ENCODE measurements at regions not wholly inside any gene's neighbourhood (a gene's known extent, or its start where the extent isn't known, plus 50 kb on each side); places are given as distances from the start of the nearest gene placed in this dataset.
A peak's percentile ranks its signal among the peaks of the same experiment; 100 is the strongest.
"Not testable (repeated sequence)": the region's sequence is repeated elsewhere in the genome, so short reads cannot be mapped to it uniquely, and the experiment has no call there.

DNA sequence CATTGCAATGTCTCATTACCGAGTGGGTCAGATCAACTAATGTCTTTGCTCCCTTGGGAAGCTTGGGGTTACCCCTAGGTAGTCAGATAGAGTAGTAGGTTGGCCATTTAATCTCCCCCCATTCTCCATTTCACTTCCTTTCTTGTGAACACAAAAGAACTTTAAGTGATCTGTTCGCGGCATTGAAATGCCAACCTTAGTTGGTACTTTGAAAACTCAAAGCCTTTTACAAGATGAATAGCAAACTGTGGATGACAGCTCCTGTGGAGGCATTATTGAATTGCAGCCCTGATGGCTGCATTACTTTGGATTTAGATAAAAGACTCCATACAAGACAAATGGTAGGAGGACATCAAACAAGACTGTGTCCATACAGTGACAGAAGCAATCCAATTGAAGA, 469.1 kb downstream of the GBA3 start:
- no peak for DNase-seq

DNA sequence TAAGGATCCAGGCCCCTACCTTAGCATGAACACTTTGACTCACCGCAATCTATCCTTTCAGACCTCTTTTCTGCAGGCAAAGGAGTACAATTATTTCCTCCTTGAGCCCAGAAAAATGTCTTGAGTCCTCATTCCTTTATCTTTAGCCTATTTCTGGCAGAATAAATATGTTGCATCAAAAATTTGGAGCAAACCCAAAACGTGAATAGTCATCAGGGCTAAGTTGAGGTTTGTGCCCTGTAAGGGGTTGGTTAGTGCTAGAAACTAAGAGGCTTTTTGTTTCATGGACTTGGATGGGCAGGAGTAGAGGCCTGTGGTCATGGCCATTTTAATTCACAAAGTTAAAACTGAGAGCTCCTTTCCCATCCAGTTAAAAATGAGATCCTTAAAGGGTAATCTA, 460.3 kb downstream of the GBA3 start:
- no peak for DNase-seq

DNA sequence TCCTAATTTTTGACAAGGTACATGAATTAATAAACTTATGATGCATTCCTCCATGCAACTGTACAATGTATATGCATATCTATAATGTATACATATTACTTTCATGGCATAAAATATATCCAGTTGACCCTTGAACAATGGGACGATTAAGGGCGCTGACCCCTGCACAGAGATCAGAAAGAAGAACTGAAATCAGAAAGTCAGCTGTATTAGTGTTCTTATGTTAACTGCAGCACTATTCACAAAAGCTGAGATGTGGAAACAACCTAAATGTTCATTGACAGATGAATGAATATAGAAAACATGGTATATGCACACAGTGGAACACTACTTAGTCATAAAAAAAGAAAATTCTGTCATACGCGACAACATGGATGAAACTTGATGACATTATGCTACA, 457.1 kb downstream of the GBA3 start:
- DNase-seq = no peak

DNA sequence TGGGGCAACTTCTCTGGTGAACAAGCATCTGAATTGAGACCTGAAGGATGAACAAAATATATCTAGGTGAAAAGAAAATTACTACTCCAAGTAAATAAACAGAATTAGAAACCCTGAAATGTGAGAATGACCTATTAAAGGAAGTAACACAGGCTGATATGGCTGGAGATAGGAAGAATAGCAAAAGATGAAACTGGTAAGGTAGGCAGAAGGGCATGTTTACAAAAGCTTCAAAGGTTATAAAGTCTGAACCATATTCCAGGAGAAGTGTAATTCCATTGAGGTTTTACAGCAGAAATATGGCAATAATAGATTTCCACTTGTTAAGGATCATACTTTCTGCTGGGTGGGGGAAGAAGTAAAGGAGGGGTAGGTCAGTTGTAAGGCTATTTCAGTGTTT, 452.0 kb downstream of the GBA3 start:
- DNase-seq = no peak

DNA sequence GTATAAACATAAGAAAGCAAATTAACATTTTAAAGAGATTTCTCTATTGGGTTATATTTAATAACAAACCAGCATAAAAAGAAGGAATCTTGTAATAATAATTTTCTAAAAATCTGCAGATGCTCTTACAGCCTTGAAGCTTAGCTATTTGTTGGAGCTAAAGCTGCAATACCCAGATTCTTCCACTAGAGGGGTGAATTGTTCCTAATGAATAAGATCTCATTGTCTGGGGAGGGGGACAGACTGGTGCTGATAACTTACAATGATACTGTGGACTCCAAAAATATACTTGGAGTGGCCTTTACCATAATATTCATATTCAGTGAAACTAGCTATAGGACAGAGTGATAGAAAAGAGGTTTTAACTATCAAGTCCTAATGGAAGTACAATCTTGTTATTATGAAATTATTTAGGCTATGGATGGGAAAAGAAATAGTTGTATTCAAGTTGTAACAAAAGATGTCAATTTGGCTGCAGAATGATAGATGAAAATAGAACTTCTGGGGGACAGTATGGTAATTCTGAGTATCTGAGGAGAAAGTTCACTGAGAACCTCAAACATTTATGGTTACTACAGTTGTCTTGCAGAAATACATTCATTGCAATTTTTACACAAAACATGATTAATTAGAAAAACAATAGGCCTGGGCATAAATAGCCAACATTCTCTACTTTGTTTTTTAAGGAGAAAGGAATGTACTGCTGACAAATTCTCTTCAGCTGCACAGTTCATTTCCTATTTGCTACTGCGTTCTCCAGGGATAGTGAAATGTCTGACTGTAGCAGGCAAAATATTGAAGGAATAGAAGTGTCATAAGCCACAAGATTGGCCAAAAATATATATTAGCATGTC, 443.3 kb downstream of the GBA3 start:
- DNase-seq = peak in 1 of 2 experiments; percentile 25

DNA sequence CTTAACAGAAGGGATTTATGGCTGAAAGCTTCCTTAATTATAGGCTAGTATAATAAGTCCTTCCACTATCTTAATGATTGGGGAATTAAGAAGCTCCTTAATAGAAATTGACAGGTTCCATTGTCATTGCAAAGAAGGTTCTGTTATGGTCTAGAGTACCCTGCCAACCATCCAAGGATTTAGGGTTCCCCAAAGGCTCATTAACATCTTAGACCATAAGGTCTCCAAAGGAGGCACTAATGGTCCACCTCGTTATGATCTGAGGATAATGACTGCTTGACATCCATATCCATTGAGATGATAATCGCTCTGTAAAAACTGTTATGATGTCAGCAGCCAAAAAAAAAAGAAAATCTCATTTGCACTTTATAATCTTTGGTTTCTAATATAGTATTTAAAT, 441.6 kb downstream of the GBA3 start:
- no peak for DNase-seq

DNA sequence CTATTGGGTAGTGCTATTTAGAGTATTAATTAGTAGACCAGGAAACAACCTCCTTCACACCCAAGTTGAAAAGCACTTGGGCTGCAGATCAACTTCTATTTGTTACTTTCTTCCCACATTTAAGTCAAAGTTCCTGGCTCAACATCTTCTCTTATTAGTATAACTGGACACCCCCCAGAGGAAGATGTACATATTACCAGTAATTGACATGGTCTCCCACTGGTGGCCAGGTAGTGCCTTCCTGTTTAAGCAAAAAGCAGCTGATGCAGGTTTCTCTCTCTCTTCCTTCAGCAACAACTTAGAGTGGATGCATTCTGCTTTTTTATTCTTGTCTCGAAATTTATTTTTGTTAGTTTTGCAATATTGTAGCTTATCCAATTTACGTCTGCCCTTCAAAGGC, 438.1 kb downstream of the GBA3 start:
- DNase-seq = no peak

DNA sequence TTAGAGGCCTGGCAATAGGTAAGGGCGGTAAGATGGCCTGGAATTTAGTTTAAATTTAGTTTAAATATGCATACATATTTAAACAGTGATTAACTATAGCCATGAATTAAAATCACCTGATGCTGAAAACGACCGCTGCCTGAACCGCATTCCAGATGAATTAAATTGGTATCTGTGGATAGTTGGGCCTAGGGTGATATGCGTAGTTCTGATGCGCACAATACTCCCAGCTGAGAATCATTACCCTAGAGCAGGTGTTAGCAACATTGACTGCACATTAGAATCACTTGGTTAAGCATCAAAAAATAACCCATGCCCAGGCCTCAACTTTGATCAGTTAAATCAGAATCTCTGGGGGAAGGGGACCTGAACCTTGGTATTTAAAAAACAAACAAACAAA, 432.4 kb downstream of the GBA3 start:
- no peak for DNase-seq

DNA sequence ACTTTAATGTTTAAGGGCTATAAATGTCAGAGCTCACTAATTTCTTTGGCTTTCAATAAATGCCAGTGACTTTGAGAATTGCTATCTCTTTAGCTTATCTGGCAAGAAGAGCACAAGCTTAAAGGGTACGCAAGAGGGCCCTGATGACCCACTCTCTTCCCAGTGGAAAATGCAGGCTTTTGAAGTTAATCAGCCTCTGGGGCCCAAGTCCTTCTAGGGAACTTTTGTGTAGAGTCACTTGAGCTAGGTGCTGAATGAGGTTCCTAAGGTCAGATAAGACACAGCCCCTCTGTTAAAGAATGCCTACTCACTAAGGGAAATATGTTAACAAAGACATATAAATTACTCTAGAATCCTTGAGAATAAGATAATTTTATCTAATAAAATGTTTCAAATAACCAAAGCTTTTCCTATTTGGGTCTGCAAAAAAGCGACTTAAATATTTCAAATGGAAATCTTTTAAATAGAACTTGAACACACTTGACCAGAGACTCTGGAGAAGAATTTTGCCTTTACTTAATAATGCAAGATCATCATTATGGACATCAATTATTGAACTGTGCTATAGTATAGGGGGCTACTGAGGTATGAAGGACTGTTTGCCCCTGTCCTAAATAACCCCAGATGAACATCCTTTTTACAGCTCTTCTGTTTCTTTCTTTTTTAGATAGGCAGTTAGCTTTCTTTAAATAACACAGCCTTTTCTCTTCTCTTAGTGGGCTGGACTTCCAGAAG, 430.1 kb downstream of the GBA3 start:
- no peak for DNase-seq

DNA sequence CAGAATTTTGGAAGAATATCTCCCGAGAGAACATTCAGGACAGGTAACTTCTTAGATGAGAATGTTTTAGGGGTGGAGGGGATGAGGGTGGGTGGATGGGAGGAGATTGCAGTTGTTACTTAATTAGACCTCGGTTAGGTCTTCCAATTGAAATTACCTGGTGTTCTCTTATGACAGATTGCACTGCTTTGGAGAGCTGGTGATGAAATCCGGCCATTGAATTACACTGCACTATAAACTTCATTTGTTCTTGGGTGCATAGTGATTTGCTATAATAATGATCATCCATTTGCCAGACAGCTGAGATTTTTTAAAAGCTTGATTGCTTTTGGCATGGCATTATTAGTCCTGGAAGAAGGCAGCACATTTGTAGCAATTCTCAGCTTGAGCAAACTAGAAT, 427.6 kb downstream of the GBA3 start:
- DNase-seq = no peak

DNA sequence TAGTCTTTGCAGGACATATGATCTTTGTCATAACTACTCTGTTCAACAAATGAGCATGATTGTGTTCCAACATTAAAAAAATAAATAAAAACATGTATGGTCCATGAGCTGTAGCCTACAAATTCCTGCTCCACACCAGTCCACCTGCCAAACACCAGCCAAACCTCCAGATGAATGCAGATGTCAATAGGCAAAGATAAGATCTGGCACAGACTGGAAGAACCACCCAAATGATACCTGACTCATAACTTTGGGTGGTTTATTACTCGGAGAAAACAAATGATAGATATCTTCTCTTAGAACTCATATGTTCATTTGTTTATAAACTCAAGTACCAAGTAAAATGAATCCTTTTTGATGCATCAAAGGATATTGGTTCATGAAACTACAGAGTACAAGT, 425.1 kb downstream of the GBA3 start:
- DNase-seq = no peak

DNA sequence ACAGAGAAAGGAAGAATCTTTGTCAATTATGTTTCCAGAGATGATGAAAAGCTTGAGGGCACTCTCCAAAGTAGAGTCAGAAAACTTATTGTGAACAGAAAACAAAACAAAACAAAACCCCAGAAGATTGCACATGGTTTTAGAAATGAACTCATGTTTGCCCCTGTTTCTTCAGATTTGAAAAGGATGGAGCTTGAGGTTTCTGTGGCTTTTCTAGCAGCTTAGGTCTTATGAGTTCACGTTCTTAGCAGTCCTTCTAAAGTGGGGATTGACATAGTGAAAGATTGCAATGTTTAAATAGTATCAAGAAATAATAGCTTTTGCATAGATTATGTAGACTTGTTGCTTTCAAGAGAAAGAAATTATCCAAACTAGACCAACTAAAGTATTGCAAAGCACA, 421.8 kb downstream of the GBA3 start:
- no peak for DNase-seq

DNA sequence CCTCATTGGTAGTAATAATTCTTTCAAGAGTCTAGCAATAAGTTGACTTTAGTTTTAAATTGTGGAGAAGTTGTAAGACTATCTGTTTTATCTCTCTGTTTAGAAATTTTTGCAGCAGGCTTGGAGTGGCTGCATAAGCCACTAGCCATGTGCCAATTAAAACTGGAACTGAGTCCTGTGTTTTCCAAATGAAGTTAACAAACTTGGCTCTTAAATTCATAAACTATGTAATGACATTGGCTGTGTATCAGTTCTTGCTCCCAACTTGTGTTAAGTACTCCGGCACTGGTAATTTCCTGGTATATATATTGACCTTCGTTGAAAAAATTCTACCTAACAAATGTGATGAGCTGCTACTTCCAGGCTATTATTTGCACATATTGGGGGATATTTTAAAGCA, 420.4 kb downstream of the GBA3 start:
- DNase-seq = no peak

DNA sequence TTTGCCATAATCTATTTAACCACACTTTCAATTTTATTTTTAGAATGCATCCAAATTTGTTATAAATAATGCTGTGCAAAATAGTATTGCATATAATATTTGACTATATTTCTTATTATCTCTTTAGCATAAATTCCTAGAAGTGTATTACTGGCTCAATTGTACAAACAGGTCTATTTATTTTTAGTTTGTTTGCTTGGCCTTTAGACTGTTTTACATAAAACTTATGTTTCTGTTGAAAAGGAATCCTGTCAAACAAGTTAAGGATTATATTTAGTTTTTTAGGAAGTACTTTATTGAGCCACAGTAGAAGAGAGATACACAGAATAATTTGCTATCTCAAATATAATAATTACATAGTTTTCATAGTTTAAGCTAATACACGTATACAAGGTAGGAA, 413.8 kb downstream of the GBA3 start:
- no peak for DNase-seq

DNA sequence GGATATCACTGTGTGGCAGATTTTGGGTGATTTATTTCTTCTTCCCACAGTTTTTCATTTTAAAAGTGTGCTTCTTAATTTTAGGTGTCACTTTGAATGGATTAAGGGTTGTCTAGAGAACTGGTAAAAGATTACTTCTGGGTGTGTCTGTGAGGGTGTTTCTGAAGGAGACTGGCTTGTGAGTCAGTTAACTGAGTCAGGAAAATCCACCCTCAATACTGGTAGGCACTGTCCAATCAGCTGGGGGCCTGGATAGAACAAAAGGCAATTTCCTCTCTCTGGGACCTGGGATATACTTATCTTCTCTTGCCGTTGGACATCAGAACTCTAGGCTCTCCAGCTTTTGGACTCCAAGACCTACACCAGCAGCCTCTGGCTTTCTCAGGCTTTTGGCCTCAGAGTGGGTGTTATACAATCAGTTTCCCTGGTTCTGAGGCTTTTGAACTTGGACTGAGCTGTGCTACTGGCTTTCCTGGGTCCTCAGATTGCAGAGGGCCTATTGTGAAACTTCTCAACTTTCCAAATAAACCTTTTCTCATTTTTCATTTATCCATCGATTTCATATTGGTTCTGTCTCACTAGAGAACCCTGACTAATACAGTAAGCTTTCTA, 413.1 kb downstream of the GBA3 start:
- DNase-seq = no peak

DNA sequence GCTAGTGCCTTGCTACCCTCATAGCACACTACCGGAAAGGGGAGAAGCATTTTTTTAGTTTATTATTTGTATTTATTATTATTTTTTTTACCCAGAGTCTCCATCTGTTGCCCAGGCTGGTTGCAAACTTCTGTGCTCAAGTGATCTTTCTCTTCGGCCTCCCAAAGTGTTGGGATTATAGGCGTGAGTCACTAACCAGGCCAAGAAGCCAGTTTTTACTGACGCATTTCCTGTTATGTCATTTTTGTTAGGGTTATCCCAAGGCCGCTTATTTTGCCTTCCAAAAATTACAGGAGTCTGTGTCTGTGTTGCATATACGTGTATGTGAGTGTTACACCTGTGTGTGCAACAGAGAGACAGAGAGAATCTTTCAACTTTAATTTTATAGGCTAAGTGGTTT, 404.5 kb downstream of the GBA3 start:
- no peak for DNase-seq

DNA sequence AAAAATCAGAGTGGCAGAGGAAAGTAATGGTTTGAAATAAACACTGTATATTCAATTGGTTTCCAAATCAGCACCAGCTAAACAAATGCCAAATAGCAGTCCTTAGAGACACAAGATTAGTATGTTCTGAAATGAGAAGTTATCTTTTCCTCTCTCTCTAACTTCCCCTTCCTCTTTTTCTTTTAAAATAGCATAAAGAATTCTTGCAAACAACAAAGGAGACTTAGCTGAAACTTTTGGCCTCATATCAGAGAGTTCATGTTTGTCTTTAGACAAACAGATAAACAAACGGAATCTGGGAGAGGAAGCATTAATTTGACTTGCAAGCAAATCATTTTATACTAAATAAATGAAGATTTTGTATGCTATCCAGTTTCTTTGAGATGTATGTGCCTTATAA, 399.0 kb downstream of the GBA3 start:
- DNase-seq = no peak

DNA sequence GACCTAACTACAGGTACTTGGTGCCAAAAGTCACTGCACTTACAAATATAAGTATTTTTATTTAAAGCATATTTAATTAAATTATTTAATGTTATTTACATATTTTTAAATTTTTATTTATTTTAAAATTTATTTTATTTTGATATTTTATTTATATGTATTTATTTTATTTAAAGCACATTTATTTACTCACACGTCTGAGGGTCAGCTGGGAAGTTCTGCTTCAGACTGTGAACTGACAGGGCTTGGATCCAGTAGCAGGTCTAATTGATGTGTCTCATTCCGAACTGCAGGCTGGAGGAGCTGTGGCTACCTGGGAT, 392.5 kb downstream of the GBA3 start:
- no peak for DNase-seq

DNA sequence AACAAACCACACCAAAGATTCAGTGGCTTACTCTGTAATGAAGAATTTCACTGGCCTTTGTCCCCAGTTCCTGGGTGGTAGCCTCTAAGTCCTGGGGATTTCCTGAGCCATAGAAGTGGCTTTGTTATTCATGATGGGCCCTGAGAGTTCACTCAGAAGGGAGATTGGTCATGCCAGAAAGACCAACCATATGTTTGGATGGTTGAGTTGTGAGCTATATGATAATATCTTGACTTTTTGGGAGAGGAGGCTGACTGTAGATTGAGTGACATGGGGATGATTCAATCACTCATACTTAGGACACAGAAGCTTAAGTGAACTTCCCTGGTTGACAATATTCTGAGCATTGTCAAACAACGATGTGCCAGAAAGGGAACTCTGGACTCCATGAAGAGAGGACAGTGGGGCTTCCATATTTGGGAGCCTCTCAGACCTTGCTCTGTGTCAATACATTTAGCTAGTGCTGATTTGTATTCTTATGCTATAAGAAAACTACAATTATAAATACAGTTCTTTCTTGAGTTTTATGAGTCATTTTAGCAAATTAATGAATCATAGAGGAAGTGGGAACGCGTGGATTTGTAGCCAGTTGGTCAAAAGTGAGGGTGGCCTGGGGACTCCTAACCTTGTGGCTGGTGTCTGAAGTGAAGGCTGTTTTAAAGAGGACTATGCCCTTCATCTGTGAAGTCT, 392.0 kb downstream of the GBA3 start:
- DNase-seq = no peak

DNA sequence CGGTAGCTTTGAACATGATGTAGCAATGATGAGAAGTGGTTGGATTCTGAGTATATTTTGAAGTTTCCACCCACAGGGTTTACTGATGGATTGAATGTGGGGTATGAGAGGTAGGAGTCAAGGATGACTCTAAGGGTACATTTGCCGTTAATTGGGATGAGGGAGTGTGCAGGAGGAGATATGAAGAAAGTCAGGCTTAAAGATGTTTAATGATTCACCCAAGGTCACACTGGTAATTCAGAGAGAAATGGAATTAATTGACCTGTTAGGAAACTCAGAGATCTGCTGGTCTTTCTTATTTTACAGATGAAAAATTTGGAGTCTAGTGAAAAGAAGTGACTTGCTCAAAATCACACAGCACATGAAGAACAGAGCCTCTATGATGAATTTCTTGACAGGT, 390.7 kb downstream of the GBA3 start:
- DNase-seq = no peak

DNA sequence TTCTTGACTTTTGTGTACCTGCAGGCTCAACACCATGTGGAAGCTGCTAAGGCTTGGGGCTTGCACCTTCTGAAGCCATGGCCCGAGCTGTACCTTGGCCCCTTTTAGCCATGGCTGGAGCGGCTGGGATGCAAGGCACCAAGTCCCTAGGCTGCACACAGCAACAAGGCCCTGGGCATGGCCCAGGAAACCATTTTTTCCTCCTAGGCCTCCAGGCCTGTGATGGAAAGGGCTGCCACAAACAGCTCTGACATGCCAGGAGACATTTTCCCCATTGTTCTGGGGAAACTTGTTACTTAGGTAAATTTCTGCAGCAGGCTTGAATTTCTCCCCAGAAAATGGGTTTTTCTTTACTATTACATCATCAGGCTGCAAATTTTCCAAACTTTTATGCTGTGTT, 387.4 kb downstream of the GBA3 start:
- not testable (repeated sequence) for DNase-seq

DNA sequence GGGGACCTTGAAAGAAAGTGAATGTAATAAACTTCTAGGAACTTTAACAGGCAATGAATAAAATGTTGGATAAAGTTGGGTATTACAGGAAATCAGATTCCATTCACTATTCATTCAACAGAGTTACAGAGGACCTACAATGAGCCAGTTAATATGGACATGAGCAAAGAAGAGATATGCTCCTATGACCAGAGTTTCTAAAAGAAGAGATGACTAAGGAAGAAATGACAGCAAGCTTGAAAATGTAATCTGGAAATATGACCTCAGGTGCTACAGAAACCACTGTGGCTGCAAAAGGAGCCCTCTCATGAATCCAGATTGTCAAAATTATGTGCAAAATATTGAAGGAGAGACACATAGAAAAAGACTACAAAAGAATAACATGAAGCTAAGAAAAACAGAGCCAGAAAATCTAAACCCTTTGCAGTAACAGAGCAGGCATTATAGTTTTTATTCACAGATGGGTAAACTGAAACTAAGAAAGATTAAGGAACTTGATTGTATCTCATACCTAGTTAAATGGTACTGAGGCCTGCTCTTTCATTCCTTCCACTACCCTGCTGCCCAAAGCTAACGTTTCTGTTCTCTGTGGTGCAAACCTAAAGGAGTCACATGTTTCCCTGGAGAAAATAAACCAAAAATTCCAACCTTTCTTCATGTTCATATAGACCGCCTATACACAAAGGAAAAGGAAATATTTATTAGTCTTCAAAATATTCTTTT, 378.3 kb downstream of the GBA3 start:
- no peak for DNase-seq

DNA sequence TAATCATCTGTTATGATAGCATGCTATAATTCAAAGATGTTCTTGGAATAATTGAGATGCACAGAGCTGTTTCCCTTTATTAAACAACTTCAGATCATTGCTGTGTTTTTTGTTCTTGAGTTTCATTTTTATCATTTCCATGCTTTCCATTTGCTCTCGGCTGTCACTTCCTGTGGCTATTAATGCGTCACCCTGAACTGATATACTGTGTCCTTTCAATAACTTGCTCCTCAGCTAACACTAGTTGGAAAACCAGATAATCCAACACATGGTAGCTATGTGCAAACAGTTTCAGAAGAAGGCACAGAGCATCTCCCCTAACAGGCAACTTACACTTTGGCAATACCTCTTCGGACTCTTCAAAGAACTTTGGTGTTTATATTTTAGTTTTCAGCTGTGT, 376.0 kb downstream of the GBA3 start:
- no peak for DNase-seq

Data from SW 1271 (cell line).